GM19395 (cell line): ENCODE measurements at regions not wholly inside any gene's neighbourhood (a gene's known extent, or its start where the extent isn't known, plus 50 kb on each side); places are given as distances from the start of the nearest gene placed in this dataset.
"Not testable (repeated sequence)": the region's sequence is repeated elsewhere in the genome, so short reads cannot be mapped to it uniquely, and the experiment has no call there.

ENCODE experiments used
- ATAC-seq: cut with Tn5 transposase; IDR thresholded peaks from one replicate; pipeline ENCODE4 v1.9.1; 2021; ENCODE audit warnings: mild to moderate bottlenecking, moderate library complexity; ENCODE audit not compliant: unreplicated experiment

GRCh38 chr4:152073351-152074087 is 312.7 kb upstream of the GATB start:
- no peak for ATAC-seq

GRCh38 chr4:152072906-152073305 is 312.1 kb upstream of the GATB start:
- ATAC-seq = no peak

GRCh38 chr4:152072001-152072485 is 311.2 kb upstream of the GATB start:
- no peak for ATAC-seq

- no peak for ATAC-seq
These were observed 310.0 kb upstream of the GATB start for GRCh38 chr4:152070854-152071253.

- ATAC-seq = no peak
These were observed 308.1 kb upstream of the GATB start for GRCh38 chr4:152068866-152069265.

GRCh38 chr4:152065545-152065944 is 304.7 kb upstream of the GATB start:
- ATAC-seq = no peak

GRCh38 chr4:152064753-152065152 is 303.9 kb upstream of the GATB start:
- ATAC-seq = no peak

- no peak for ATAC-seq
These were observed 303.5 kb upstream of the GATB start for GRCh38 chr4:152064282-152064681.

- no peak for ATAC-seq
These were observed 302.9 kb upstream of the GATB start for GRCh38 chr4:152063621-152064240.

GRCh38 chr4:152062936-152063620 is 302.3 kb upstream of the GATB start:
- no peak for ATAC-seq

GRCh38 chr4:152054731-152055130 is 293.9 kb upstream of the GATB start:
- ATAC-seq = no peak

- no peak for ATAC-seq
These were observed 291.7 kb upstream of the GATB start for GRCh38 chr4:152052451-152053057.

- ATAC-seq = not testable (repeated sequence)
These were observed 290.5 kb upstream of the GATB start for GRCh38 chr4:152051332-152051731.

GRCh38 chr4:152050106-152050505 is 289.3 kb upstream of the GATB start:
- no peak for ATAC-seq

- ATAC-seq = no peak
These were observed 286.6 kb upstream of the GATB start for GRCh38 chr4:152047451-152047850.

- peak; percentile 68 for ATAC-seq
These were observed 285.2 kb upstream of the GATB start for GRCh38 chr4:152045807-152046571.

GRCh38 chr4:152045449-152045806 is 284.6 kb upstream of the GATB start:
- peak; percentile 59 for ATAC-seq

- no peak for ATAC-seq
These were observed 283.7 kb upstream of the GATB start for GRCh38 chr4:152044331-152045036.

GRCh38 chr4:152041295-152041694 is 280.5 kb upstream of the GATB start:
- peak; percentile 55 for ATAC-seq

GRCh38 chr4:152039691-152040090 is 278.9 kb upstream of the GATB start:
- ATAC-seq = no peak
